HEK293 (cell line): ENCODE measurements at regions not wholly inside any gene's neighbourhood (a gene's known extent, or its start where the extent isn't known, plus 50 kb on each side); places are given as distances from the start of the nearest gene placed in this dataset.

Experiments
- CTCF ChIA-PET: fragments of 350-600 bp; formaldehyde crosslinking; extraction: SDS; loops from one replicate; lab custom pipeline; 2021; ENCODE audit warnings: antibody characterized with exemption; lab: Yijun Ruan, JAX
- POLR2A ChIA-PET: fragments of 300-600 bp; formaldehyde crosslinking; extraction: SDS; loops from one replicate; lab custom pipeline; 2020; ENCODE audit warnings: antibody characterized with exemption, inconsistent platforms; lab: Yijun Ruan, JAX
- H3K27ac ChIP-seq: fragments of 200-500 bp; sonication (Bioruptor generic); 2 replicates; pipeline ENCODE4 v1.5.1; 2014; ENCODE audit warnings: low read depth, low read length, control low read depth, inconsistent platforms; ENCODE audit errors: extremely low read depth
- H3K36me3 ChIP-seq, 2 experiments: fragments of 200-500 bp in 1 of 2; sonication (Bioruptor generic) in 1 of 2; 1 replicate in 1 of 2; 2 replicates in 1 of 2; pipeline ENCODE4 v1.5.1; 2014 to 2017; ENCODE audit warnings: inconsistent platforms in 2 of 2, low read length in 2 of 2; ENCODE audit not compliant: control insufficient read depth in 2 of 2, insufficient read depth in 1 of 2
- H3K4me1 ChIP-seq: fragments of 200-500 bp; sonication (Bioruptor generic); 2 replicates; pipeline ENCODE4 v1.5.1; 2014; ENCODE audit warnings: mild to moderate bottlenecking, low read length, inconsistent platforms; ENCODE audit not compliant: control insufficient read depth, insufficient read depth
- H3K4me3 ChIP-seq: 2 replicates; pipeline ENCODE4 v1.5.1; 2011; ENCODE audit warnings: low read depth, mild to moderate bottlenecking, control low read depth, low read length, moderate library complexity
- H3K9me3 ChIP-seq: fragments of 200-500 bp; sonication (Bioruptor generic); 2 replicates; pipeline ENCODE4 v1.5.1; 2014; ENCODE audit warnings: low read depth, low read length, inconsistent platforms; ENCODE audit not compliant: control insufficient read depth, insufficient read depth
- IKZF3 ChIP-seq: fragments of 450-650 bp; IDR thresholded peaks from 2 replicates; pipeline ENCODE4 v1.5.0; 2018; ENCODE audit warnings: missing biosample characterization, mild to moderate bottlenecking, missing genetic modification characterization, moderate library complexity
- PBX3 ChIP-seq: sonication (generic); formaldehyde crosslinking; IDR thresholded peaks from 2 replicates; pipeline ENCODE4 v1.8.1; 2022; ENCODE audit warnings: mild to moderate bottlenecking, moderate library complexity, missing genetic modification reagents
- PRDM4 ChIP-seq: fragments of 450-650 bp; formaldehyde crosslinking; IDR thresholded peaks from 2 replicates; pipeline ENCODE4 v1.5.1; 2017; ENCODE audit warnings: missing biosample characterization, missing genetic modification characterization
- WT1 ChIP-seq: fragments of 450-650 bp; formaldehyde crosslinking; IDR thresholded peaks from 2 replicates; pipeline ENCODE4 v1.5.1; 2016; ENCODE audit warnings: missing biosample characterization, missing genetic modification characterization
- ZBTB10 ChIP-seq: fragments of 450-650 bp; formaldehyde crosslinking; IDR thresholded peaks from 2 replicates; pipeline ENCODE4 v1.5.1; 2016; ENCODE audit warnings: missing biosample characterization, missing genetic modification characterization
- ZBTB44 ChIP-seq: fragments of 450-650 bp; IDR thresholded peaks from 2 replicates; pipeline ENCODE4 v1.5.1; 2018; ENCODE audit warnings: missing biosample characterization, mild to moderate bottlenecking, missing genetic modification characterization
- ZNF114 ChIP-seq: fragments of 450-650 bp; formaldehyde crosslinking; IDR thresholded peaks from 2 replicates; pipeline ENCODE4 v1.5.0; 2017; ENCODE audit warnings: missing biosample characterization, missing genetic modification characterization
- ZNF121 ChIP-seq: fragments of 450-650 bp; formaldehyde crosslinking; IDR thresholded peaks from 2 replicates; pipeline ENCODE4 v1.5.1; 2016; ENCODE audit warnings: missing biosample characterization, missing genetic modification characterization
- ZNF132 ChIP-seq: fragments of 450-650 bp; formaldehyde crosslinking; IDR thresholded peaks from 2 replicates; pipeline ENCODE4 v1.5.1; 2017; ENCODE audit warnings: missing biosample characterization, missing genetic modification characterization, borderline replicate concordance
- ZNF157 ChIP-seq: fragments of 450-650 bp; formaldehyde crosslinking; IDR thresholded peaks from 2 replicates; pipeline ENCODE4 v1.5.1; 2016; ENCODE audit warnings: missing biosample characterization, missing genetic modification characterization
- ZNF175 ChIP-seq: fragments of 450-650 bp; formaldehyde crosslinking; IDR thresholded peaks from 2 replicates; pipeline ENCODE4 v1.5.1; 2016; ENCODE audit warnings: missing biosample characterization, missing genetic modification characterization
- ZNF2 ChIP-seq: fragments of 450-650 bp; formaldehyde crosslinking; IDR thresholded peaks from 2 replicates; pipeline ENCODE4 v1.5.1; 2016; ENCODE audit warnings: missing biosample characterization, missing genetic modification characterization
- ZNF214 ChIP-seq: fragments of 450-650 bp; formaldehyde crosslinking; IDR thresholded peaks from 2 replicates; pipeline ENCODE4 v1.5.1; 2017; ENCODE audit warnings: missing biosample characterization, mild to moderate bottlenecking, missing genetic modification characterization, borderline replicate concordance
- ZNF280D ChIP-seq: fragments of 450-650 bp; formaldehyde crosslinking; IDR thresholded peaks from 2 replicates; pipeline ENCODE4 v1.5.1; 2016; ENCODE audit warnings: missing biosample characterization, missing genetic modification characterization
- ZNF366 ChIP-seq: fragments of 450-650 bp; formaldehyde crosslinking; conservative IDR thresholded peaks from 2 replicates; pipeline ENCODE4 v1.5.1; 2016; ENCODE audit warnings: missing biosample characterization, missing genetic modification characterization
- ZNF394 ChIP-seq: fragments of 450-650 bp; formaldehyde crosslinking; IDR thresholded peaks from 2 replicates; pipeline ENCODE4 v1.5.1; 2016; ENCODE audit warnings: missing biosample characterization, missing genetic modification characterization, mild to moderate bottlenecking, moderate library complexity, borderline replicate concordance
- ZNF514 ChIP-seq: fragments of 450-650 bp; formaldehyde crosslinking; IDR thresholded peaks from 2 replicates; pipeline ENCODE4 v1.5.1; 2016; ENCODE audit warnings: missing biosample characterization, missing genetic modification characterization
- ZNF521 ChIP-seq: fragments of 450-650 bp; formaldehyde crosslinking; IDR thresholded peaks from 2 replicates; pipeline ENCODE4 v1.5.1; 2017; ENCODE audit warnings: missing biosample characterization, mild to moderate bottlenecking, missing genetic modification characterization
- ZNF549 ChIP-seq: fragments of 450-650 bp; IDR thresholded peaks from 2 replicates; pipeline ENCODE4 v1.5.1; 2018; ENCODE audit warnings: missing biosample characterization, missing genetic modification characterization, mild to moderate bottlenecking, inconsistent platforms, moderate library complexity
- ZNF596 ChIP-seq: fragments of 450-650 bp; IDR thresholded peaks from 2 replicates; pipeline ENCODE4 v1.5.0; 2018; ENCODE audit warnings: missing biosample characterization, mild to moderate bottlenecking, missing genetic modification characterization, moderate library complexity
- ZNF626 ChIP-seq: fragments of 450-650 bp; sonication (Bioruptor Pico); formaldehyde crosslinking; IDR thresholded peaks from 2 replicates; pipeline ENCODE4 v1.5.1; 2018; ENCODE audit warnings: missing biosample characterization, missing genetic modification characterization, inconsistent platforms
- ZNF658 ChIP-seq: fragments of 450-650 bp; formaldehyde crosslinking; IDR thresholded peaks from 2 replicates; pipeline ENCODE4; 2016; ENCODE audit warnings: missing biosample characterization, missing genetic modification characterization
- ZNF670 ChIP-seq: fragments of 450-650 bp; formaldehyde crosslinking; IDR thresholded peaks from 2 replicates; pipeline ENCODE4 v1.5.1; 2016; ENCODE audit warnings: missing biosample characterization, missing genetic modification characterization, low read depth
- ZNF843 ChIP-seq: fragments of 450-650 bp; formaldehyde crosslinking; IDR thresholded peaks from 2 replicates; pipeline ENCODE4 v1.5.1; 2016; ENCODE audit warnings: missing biosample characterization, missing genetic modification characterization
- ZSCAN16 ChIP-seq: fragments of 450-650 bp; formaldehyde crosslinking; IDR thresholded peaks from 2 replicates; pipeline ENCODE4 v1.5.1; 2016; ENCODE audit warnings: missing biosample characterization, missing genetic modification characterization
- ZXDB ChIP-seq: fragments of 450-650 bp; formaldehyde crosslinking; IDR thresholded peaks from 2 replicates; pipeline ENCODE4 v1.5.1; 2016; ENCODE audit warnings: missing biosample characterization, missing genetic modification characterization

- H3K4me3 ChIP-seq: no peak overlapping the region
- H3K27ac ChIP-seq: no peak overlapping the region
- no peaks in the 10 kb centered on the region for H3K9me3 ChIP-seq
- H3K4me1 ChIP-seq: no peaks in the 10 kb centered on the region
- TF ChIP-seq ZNF121 (tag by site-specific recombination) (no peak), ZNF175 (tag by site-specific recombination) (no peak), ZNF132 (tag by site-specific recombination) (no peak), ZNF214 (tag by site-specific recombination) (no peak), ZBTB44 (tag by site-specific recombination) (no peak), PBX3 (no peak), ZNF626 (no peak), ZNF658 (tag by site-specific recombination) (no peak), ZSCAN16 (tag by site-specific recombination) (no peak), ZNF514 (no peak), ZNF366 (tag by site-specific recombination) (no peak), ZNF280D (tag by site-specific recombination) (no peak), ZNF670 (no peak)
- ChIA-PET POLR2A (no interaction called here), CTCF (no interaction called here)
- H3K36me3 ChIP-seq: no peaks in the 10 kb centered on the region
These were observed 336.3 kb downstream of the DIPK2A start for GRCh38 chr3:144307951-144308350.

GRCh38 chr3:144308396-144308795 is 336.8 kb downstream of the DIPK2A start:
- H3K4me3 ChIP-seq: no peak overlapping the region
- H3K4me1 ChIP-seq: no peaks in the 10 kb centered on the region
- CTCF ChIA-PET: no interaction called here
- no peaks in the 10 kb centered on the region for H3K9me3 ChIP-seq
- POLR2A ChIA-PET: no interaction called here
- H3K36me3 ChIP-seq: no peaks in the 10 kb centered on the region
- H3K27ac ChIP-seq: no peak overlapping the region
- TF ChIP-seq ZNF175 (tag by site-specific recombination) (no peak), ZXDB (no peak), PRDM4 (tag by site-specific recombination) (no peak), WT1 (tag by site-specific recombination) (no peak), ZNF521 (tag by site-specific recombination) (no peak), ZNF2 (tag by site-specific recombination) (no peak), ZNF157 (tag by site-specific recombination) (no peak), ZNF394 (no peak), IKZF3 (no peak), ZNF843 (tag by site-specific recombination) (no peak), ZNF549 (tag by site-specific recombination) (no peak), ZNF114 (tag by site-specific recombination) (no peak), ZBTB10 (no peak), ZNF596 (tag by site-specific recombination) (no peak)
